Adrenal gland (tissue), 5 donors: ENCODE measurements at regions not wholly inside any gene's neighbourhood (a gene's known extent, or its start where the extent isn't known, plus 50 kb on each side); places are given as distances from the start of the nearest gene placed in this dataset.
"Not testable (repeated sequence)": the region's sequence is repeated elsewhere in the genome, so short reads cannot be mapped to it uniquely, and the experiment has no call there.

ENCODE experiments used
- CTCF ChIP-seq, 6 experiments: fragments of 450-650 bp in 4 of 6; fragments of 200-600 bp in 2 of 6; sonication (generic) in 1 of 6; IDR thresholded peaks; 1 replicate in 5 of 6; 2 replicates in 1 of 6; pipeline versions ENCODE4 v1.5.1 to v1.8.0; 2016 to 2021; ENCODE audit warnings: antibody characterized with exemption in 6 of 6, mild to moderate bottlenecking in 2 of 6, moderate library complexity in 1 of 6
- POLR2A ChIP-seq, 2 donors: fragments of 450-650 bp; IDR thresholded peaks; one replicate each; pipeline ENCODE4 v1.6.1; 2017; ENCODE audit warnings: antibody characterized with exemption in 2 of 2, mild to moderate bottlenecking in 2 of 2, moderate library complexity in 1 of 2
- donor health status: DM: no; HTN: no; CAD: no.

DNA sequence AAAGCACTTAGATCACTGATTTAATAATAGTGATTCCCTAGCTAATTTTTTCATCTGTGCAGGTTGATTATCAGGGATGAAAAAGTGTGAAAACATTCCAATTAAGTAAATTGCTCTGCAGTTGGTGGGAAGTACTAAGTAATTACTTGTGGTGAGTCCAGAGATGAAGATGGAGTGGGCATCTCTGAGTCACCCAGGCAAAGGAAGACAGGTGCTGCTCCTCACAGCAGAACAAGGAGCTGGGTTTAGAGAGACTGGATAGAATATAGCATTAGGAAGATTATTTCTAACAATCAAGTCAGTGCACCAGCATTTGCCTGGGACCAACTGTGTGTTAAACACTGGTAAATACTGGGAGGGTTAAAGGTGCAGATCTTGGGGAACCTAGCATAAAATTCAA lies 228.3 kb downstream of the SPATA31A7 start:
- not testable (repeated sequence) for TF ChIP-seq CTCF, POLR2A (IDR thresholded peaks at IDR 0.05)
